ENCODE measurements at regions not wholly inside any gene's neighbourhood (a gene's known extent, or its start where the extent isn't known, plus 50 kb on each side); places are given as distances from the start of the nearest gene placed in this dataset.

DNA sequence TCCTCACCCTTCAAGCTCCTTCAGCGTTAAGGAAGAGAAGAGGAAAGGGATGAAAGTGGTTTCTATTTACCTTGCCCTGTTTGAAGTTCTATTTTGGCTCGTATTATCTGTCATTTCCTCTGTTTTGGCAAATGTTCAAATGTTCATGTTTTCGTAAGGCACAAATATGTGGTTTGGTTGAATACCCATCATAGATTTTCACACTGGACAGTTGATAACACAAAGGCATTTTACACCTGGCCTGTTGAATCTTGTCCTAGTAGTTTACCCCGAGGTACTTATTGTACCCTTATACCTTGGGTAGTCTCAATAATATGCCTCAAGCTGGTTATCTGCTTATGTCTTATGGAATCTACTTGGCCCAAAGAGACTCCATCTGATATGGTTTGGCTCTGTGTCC lies 706.9 kb downstream of the METTL15 start:
- Histone ChIP-seq H3K36me3 (ENCODE audit: low read length) (no peaks in the 10 kb centered on the region), H3K9me2 (replicated peaks; ENCODE audit: insufficient read depth, low read length) (no peaks in the 10 kb centered on the region), H3F3A (ENCODE audit: insufficient read depth) (no peaks in the 10 kb centered on the region), H3K4me3 (ENCODE audit: insufficient read depth, low read length, poor library complexity, severe bottlenecking) (no peak overlapping the region), H3K27me3 (ENCODE audit: low read length) (no peaks in the 10 kb centered on the region), H3K9me3 (ENCODE audit: insufficient read depth, low read length) (no peaks in the 10 kb centered on the region), H3K4me2 (ENCODE audit: low read depth, low read length, poor library complexity, severe bottlenecking) (no peak overlapping the region), H4K20me1 (ENCODE audit: low read depth, low read length) (no peaks in the 10 kb centered on the region), H3K79me2 (ENCODE audit: insufficient read depth, low read length) (no peaks in the 10 kb centered on the region), H3K9ac (ENCODE audit: low read length) (no peak overlapping the region), H2AFZ (ENCODE audit: low read depth, low read length, severe bottlenecking) (no peak overlapping the region), H3K27ac (ENCODE audit: low read depth, low read length) (no peak overlapping the region)
- TF ChIP-seq EZH2phosphoT487 (conservative IDR thresholded peaks at IDR 0.05; ENCODE audit: low read length) (no peak), CTCF (IDR thresholded peaks at IDR 0.05; ENCODE audit: insufficient read depth, low read length, poor library complexity, severe bottlenecking) (no peak)

GRCh38 chr11:28808771-28809170 lies 700.6 kb downstream of the METTL15 start:
- H3K9ac ChIP-seq (ENCODE audit: low read length) = no peak overlapping the region
- no peaks in the 10 kb centered on the region for H3F3A ChIP-seq (ENCODE audit: insufficient read depth)

DNA sequence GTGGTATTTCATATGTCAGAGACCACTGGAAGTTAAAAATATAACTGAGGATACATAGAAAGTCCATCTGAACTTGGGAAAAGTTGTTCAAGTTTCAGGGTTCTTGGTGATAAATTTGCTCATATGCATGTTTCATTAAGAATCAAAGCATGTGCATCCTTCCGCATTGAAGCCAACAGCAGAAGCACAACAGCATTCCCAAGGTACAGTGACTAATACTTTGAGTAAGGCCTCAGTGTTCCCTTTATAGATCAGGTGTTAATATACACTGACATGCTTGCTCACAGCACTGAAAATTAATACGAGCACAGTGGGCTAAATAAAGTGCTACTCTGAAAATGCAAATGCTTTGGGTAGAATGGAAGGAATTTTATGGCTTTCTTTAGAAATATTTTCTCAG lies 691.1 kb downstream of the METTL15 start:
- no peak overlapping the region for H3K9ac ChIP-seq (ENCODE audit: low read length)
- H3K27ac ChIP-seq (ENCODE audit: low read depth, low read length) = no peak overlapping the region
- H3F3A ChIP-seq (ENCODE audit: insufficient read depth) = no peaks in the 10 kb centered on the region
- H4K20me1 ChIP-seq (ENCODE audit: low read depth, low read length) = no peaks in the 10 kb centered on the region
- H3K27me3 ChIP-seq (ENCODE audit: low read length) = no peaks in the 10 kb centered on the region
- no peaks in the 10 kb centered on the region for H3K36me3 ChIP-seq (ENCODE audit: low read length)
- H3K79me2 ChIP-seq (ENCODE audit: insufficient read depth, low read length) = no peaks in the 10 kb centered on the region
- no peak for TF ChIP-seq EZH2phosphoT487 (conservative IDR thresholded peaks at IDR 0.05; ENCODE audit: low read length)
- TF ChIP-seq CTCF (IDR thresholded peaks at IDR 0.05; ENCODE audit: insufficient read depth, low read length, poor library complexity, severe bottlenecking) = no peak
- no peaks in the 10 kb centered on the region for H3K9me3 ChIP-seq (ENCODE audit: insufficient read depth, low read length)
- no peak overlapping the region for H3K4me3 ChIP-seq (ENCODE audit: insufficient read depth, low read length, poor library complexity, severe bottlenecking)
- H3K9me2 ChIP-seq (replicated peaks; ENCODE audit: insufficient read depth, low read length) = no peaks in the 10 kb centered on the region
- no peak overlapping the region for H3K4me2 ChIP-seq (ENCODE audit: low read depth, low read length, poor library complexity, severe bottlenecking)
- no peak overlapping the region for H2AFZ ChIP-seq (ENCODE audit: low read depth, low read length, severe bottlenecking)

More at GRCh38 chr11:28808771-28809170, 700.6 kb downstream of the METTL15 start:
- Histone ChIP-seq H3K9me3 (ENCODE audit: insufficient read depth, low read length) (no peaks in the 10 kb centered on the region), H3K27me3 (ENCODE audit: low read length) (no peaks in the 10 kb centered on the region), H3K79me2 (ENCODE audit: insufficient read depth, low read length) (no peaks in the 10 kb centered on the region), H3K27ac (ENCODE audit: low read depth, low read length) (no peak overlapping the region), H2AFZ (ENCODE audit: low read depth, low read length, severe bottlenecking) (no peak overlapping the region), H3K4me3 (ENCODE audit: insufficient read depth, low read length, poor library complexity, severe bottlenecking) (no peak overlapping the region), H3K36me3 (ENCODE audit: low read length) (no peaks in the 10 kb centered on the region), H3K9me2 (replicated peaks; ENCODE audit: insufficient read depth, low read length) (no peaks in the 10 kb centered on the region), H3K4me2 (ENCODE audit: low read depth, low read length, poor library complexity, severe bottlenecking) (no peak overlapping the region), H4K20me1 (ENCODE audit: low read depth, low read length) (no peaks in the 10 kb centered on the region)
- no peak for TF ChIP-seq CTCF (IDR thresholded peaks at IDR 0.05; ENCODE audit: insufficient read depth, low read length, poor library complexity, severe bottlenecking)
- TF ChIP-seq EZH2phosphoT487 (conservative IDR thresholded peaks at IDR 0.05; ENCODE audit: low read length) = no peak

Data from SU-DHL-6 (cell line).